GM23338 (cell line): ENCODE measurements at regions not wholly inside any gene's neighbourhood (a gene's known extent, or its start where the extent isn't known, plus 50 kb on each side); places are given as distances from the start of the nearest gene placed in this dataset.

Experiments
- ATAC-seq: fragments of 200-7000 bp; cut with Tn5 transposase; 3 replicates; pipeline ENCODE4 v1.9.1; 2020
- DNase-seq: peaks from one replicate; pipeline ENCODE4 v3.0.0-alpha.2; 2015; ENCODE audit warnings: low spot score
- H2AFZ ChIP-seq: fragments of 200-600 bp; sonication (generic); 2 replicates; pipeline ENCODE4 v1.8.0; 2016; ENCODE audit warnings: antibody characterized with exemption, mild to moderate bottlenecking, moderate library complexity
- H3F3A ChIP-seq: fragments of 200-600 bp; sonication (generic); replicated peaks from 2 replicates; pipeline ENCODE4 v1.8.0; 2017; ENCODE audit warnings: antibody characterized with exemption, mixed run types, low read depth
- H3K27ac ChIP-seq: fragments of 200-600 bp; sonication (generic); 2 replicates; pipeline ENCODE4 v1.6.1; 2016; ENCODE audit warnings: low read depth
- H3K27me3 ChIP-seq: fragments of 200-600 bp; sonication (generic); 2 replicates; pipeline ENCODE4 v1.8.0; 2016; ENCODE audit warnings: mild to moderate bottlenecking, mixed run types, moderate library complexity; ENCODE audit not compliant: insufficient read depth
- H3K36me3 ChIP-seq: fragments of 200-600 bp; sonication (generic); 2 replicates; pipeline ENCODE4 v1.8.0; 2016; ENCODE audit warnings: mild to moderate bottlenecking; ENCODE audit not compliant: insufficient read depth
- H3K4me1 ChIP-seq: fragments of 200-600 bp; sonication (generic); 2 replicates; pipeline ENCODE4 v1.8.0; 2016; ENCODE audit warnings: mild to moderate bottlenecking, moderate library complexity; ENCODE audit not compliant: insufficient read depth
- H3K4me2 ChIP-seq: fragments of 200-600 bp; sonication (generic); 2 replicates; pipeline ENCODE4 v1.7.1; 2017; ENCODE audit warnings: mixed run types
- H3K4me3 ChIP-seq: fragments of 200-600 bp; sonication (generic); 2 replicates; pipeline ENCODE4 v1.6.1; 2016; ENCODE audit warnings: mixed run types
- H3K79me2 ChIP-seq: fragments of 200-600 bp; sonication (generic); replicated peaks from 2 replicates; pipeline ENCODE4 v1.8.0; 2017; ENCODE audit warnings: mild to moderate bottlenecking; ENCODE audit not compliant: insufficient read depth
- H3K9me2 ChIP-seq: fragments of 200-600 bp; sonication (generic); 2 replicates; pipeline ENCODE4 v1.8.0; 2017; ENCODE audit not compliant: insufficient read depth
- H4K20me1 ChIP-seq: fragments of 200-600 bp; sonication (generic); replicated peaks from 2 replicates; pipeline ENCODE4 v1.8.0; 2017; ENCODE audit warnings: mild to moderate bottlenecking; ENCODE audit not compliant: insufficient read depth
- H3K27ac Mint-ChIP-seq: 2 replicates; pipeline ENCODE4 v1.8.0; 2020; ENCODE audit warnings: inconsistent platforms, mild to moderate bottlenecking, moderate library complexity, mixed read lengths
- H3K27me3 Mint-ChIP-seq: 3 replicates; pipeline ENCODE4 v1.8.0; 2022; ENCODE audit warnings: low read depth, mild to moderate bottlenecking, moderate library complexity, mixed read lengths, inconsistent platforms; ENCODE audit not compliant: insufficient read depth, poor library complexity
- H3K36me3 Mint-ChIP-seq: 3 replicates; pipeline ENCODE4 v1.8.0; 2021; ENCODE audit warnings: low read depth, mild to moderate bottlenecking, inconsistent platforms, moderate library complexity, mixed read lengths
- H3K4me1 Mint-ChIP-seq: 3 replicates; pipeline ENCODE4 v1.8.0; 2020; ENCODE audit warnings: mild to moderate bottlenecking, inconsistent platforms, mixed read lengths
- H3K4me3 Mint-ChIP-seq: 3 replicates; pipeline ENCODE4 v1.8.0; 2021; ENCODE audit warnings: moderate library complexity, mild to moderate bottlenecking, inconsistent platforms, mixed read lengths
- H3K9me3 Mint-ChIP-seq: 3 replicates; pipeline ENCODE4 v1.8.0; 2020; ENCODE audit warnings: moderate library complexity, mild to moderate bottlenecking, inconsistent platforms, mixed read lengths
- CREB1 ChIP-seq: fragments of 250-450 bp; sonication (Bioruptor Pico); IDR thresholded peaks from 2 replicates; pipeline ENCODE4 v1.5.0; 2020; ENCODE audit warnings: low read depth, mild to moderate bottlenecking, moderate library complexity
- EZH2 ChIP-seq: fragments of 200-600 bp; sonication (generic); IDR thresholded peaks from one replicate; pipeline ENCODE4 v1.8.0; 2017; ENCODE audit warnings: antibody characterized with exemption, mild to moderate bottlenecking, low read depth; ENCODE audit not compliant: unreplicated experiment
- JUNB ChIP-seq: IDR thresholded peaks from one replicate; pipeline ENCODE4 v1.6.1; 2016; ENCODE audit warnings: antibody characterized with exemption; ENCODE audit not compliant: unreplicated experiment
- NANOG ChIP-seq: IDR thresholded peaks from 2 replicates; pipeline ENCODE4 v1.6.1; 2016; ENCODE audit warnings: antibody characterized with exemption, borderline replicate concordance
- STAT1 ChIP-seq: IDR thresholded peaks from one replicate; pipeline ENCODE4 v1.6.1; 2016; ENCODE audit warnings: antibody characterized with exemption; ENCODE audit not compliant: unreplicated experiment
- ZNF114 ChIP-seq: fragments of 250-450 bp; sonication (Bioruptor Pico); IDR thresholded peaks from 2 replicates; pipeline ENCODE4 v1.5.0; 2020; ENCODE audit warnings: mild to moderate bottlenecking, moderate library complexity
- ZNF331 ChIP-seq: fragments of 250-450 bp; sonication (Bioruptor Pico); IDR thresholded peaks from 2 replicates; pipeline ENCODE4 v1.5.0; 2020; ENCODE audit warnings: low read depth, mild to moderate bottlenecking, moderate library complexity
- TF ChIP-seq, protein P1 (sequence below): IDR thresholded peaks from one replicate; pipeline ENCODE4 v1.6.1; 2018; ENCODE audit warnings: antibody characterized with exemption; ENCODE audit not compliant: unreplicated experiment
- TF ChIP-seq, protein P2 (sequence below), 2 experiments: fragments of 200-600 bp in 1 of 2; sonication (generic) in 1 of 2; conservative IDR thresholded peaks; 2 replicates each; pipeline versions ENCODE4 v1.5.1 to v1.6.1; 2016 to 2017; ENCODE audit warnings: antibody characterized with exemption in 2 of 2, low read depth in 2 of 2, mild to moderate bottlenecking in 2 of 2, moderate library complexity in 1 of 2

DNA sequence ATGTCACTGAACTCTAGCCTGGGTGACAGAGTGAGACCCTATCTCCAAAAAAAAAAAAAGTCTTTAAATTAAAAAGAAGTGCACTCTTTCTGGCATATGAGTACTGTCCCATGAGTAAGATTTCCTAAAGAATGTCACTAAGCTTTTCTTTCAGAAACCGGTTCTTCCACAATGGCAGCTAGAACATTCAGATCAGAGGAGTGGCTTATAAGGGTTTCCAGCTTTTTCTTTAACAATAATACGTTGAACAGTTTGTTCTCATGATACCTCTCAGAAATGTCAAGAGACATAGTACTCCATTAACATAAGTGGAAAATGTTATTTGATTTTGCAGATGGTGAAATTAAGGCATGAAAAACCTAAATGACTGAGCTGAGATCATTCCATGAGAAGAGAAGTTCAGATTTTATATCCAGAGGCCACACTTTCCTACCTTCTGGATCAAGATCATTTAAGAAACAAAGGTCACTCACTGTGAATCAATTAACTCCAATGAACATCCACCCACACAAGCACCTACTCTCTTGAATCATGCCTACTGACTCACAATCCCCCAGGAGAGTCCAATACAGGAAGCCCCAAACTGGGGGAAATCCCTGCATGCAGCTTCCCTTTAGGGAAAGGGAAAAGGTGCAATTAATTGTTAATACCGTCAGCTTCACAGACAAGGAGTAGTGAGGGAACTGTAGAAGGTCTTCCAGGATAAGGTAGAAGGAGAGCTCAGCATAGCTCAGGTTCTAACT lies 86.9 kb downstream of the SPTSSA start:
- no peak overlapping the region for H3K4me3 ChIP-seq
- no peak overlapping the region for H3K4me2 ChIP-seq
- no peak for DNase-seq
- H3K36me3 Mint-ChIP-seq, result no peaks in the 10 kb centered on the region
- H3K79me2 ChIP-seq, result no peaks in the 10 kb centered on the region
- no peaks in the 10 kb centered on the region for H3K27me3 ChIP-seq
- H3K36me3 ChIP-seq, result no peaks in the 10 kb centered on the region
- peaks cover 5% of the 10 kb centered on the region; the same call in 2 of the 3 replicates for H3K4me1 Mint-ChIP-seq
- TF ChIP-seq ZNF114 (CRISPR knock-in tag), result no peak
- no peak for TF ChIP-seq CREB1 (CRISPR knock-in tag)
- TF ChIP-seq, protein P1, sequence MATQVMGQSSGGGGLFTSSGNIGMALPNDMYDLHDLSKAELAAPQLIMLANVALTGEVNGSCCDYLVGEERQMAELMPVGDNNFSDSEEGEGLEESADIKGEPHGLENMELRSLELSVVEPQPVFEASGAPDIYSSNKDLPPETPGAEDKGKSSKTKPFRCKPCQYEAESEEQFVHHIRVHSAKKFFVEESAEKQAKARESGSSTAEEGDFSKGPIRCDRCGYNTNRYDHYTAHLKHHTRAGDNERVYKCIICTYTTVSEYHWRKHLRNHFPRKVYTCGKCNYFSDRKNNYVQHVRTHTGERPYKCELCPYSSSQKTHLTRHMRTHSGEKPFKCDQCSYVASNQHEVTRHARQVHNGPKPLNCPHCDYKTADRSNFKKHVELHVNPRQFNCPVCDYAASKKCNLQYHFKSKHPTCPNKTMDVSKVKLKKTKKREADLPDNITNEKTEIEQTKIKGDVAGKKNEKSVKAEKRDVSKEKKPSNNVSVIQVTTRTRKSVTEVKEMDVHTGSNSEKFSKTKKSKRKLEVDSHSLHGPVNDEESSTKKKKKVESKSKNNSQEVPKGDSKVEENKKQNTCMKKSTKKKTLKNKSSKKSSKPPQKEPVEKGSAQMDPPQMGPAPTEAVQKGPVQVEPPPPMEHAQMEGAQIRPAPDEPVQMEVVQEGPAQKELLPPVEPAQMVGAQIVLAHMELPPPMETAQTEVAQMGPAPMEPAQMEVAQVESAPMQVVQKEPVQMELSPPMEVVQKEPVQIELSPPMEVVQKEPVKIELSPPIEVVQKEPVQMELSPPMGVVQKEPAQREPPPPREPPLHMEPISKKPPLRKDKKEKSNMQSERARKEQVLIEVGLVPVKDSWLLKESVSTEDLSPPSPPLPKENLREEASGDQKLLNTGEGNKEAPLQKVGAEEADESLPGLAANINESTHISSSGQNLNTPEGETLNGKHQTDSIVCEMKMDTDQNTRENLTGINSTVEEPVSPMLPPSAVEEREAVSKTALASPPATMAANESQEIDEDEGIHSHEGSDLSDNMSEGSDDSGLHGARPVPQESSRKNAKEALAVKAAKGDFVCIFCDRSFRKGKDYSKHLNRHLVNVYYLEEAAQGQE, result no peak
- TF ChIP-seq NANOG, result no peak
- H3F3A ChIP-seq, result no peaks in the 10 kb centered on the region
- no peak overlapping the region for H3K27ac ChIP-seq
- H2AFZ ChIP-seq, result no peak overlapping the region
- ATAC-seq, result no peak
- H3K4me1 ChIP-seq, result no peaks in the 10 kb centered on the region
- no peaks in the 10 kb centered on the region for H3K9me3 Mint-ChIP-seq
- H3K27ac Mint-ChIP-seq, result no peak overlapping the region
- no peaks in the 10 kb centered on the region for H4K20me1 ChIP-seq
- H3K9me2 ChIP-seq, result no peaks in the 10 kb centered on the region
- H3K27me3 Mint-ChIP-seq, result peaks cover 1% of the 10 kb centered on the region
- H3K4me3 Mint-ChIP-seq, result no peak overlapping the region

DNA sequence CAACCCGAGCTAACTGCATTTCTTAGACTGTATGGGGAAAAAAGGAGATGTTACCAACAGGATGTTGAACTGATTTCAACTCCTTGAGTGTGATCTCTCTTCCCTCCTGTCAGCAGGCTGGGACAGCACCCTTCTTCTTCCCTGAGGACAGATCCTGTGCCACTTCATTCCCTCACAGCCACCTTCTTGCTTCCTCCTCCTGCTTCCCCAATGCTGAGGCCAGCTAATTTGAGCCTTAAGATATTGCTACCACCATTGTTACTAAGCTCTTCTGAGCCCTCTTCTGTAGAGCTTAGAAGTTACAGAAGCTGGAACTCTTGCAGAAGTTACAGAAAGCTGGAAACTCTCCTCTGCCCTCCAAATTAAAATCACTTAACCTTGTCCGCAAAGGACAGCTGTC lies 88.8 kb downstream of the SPTSSA start:
- no peaks in the 10 kb centered on the region for H3K36me3 ChIP-seq
- H3K27ac ChIP-seq, result no peak overlapping the region
- DNase-seq, result no peak
- no peak overlapping the region for H3K4me2 ChIP-seq
- no peak overlapping the region for H3K4me3 ChIP-seq
- H3K36me3 Mint-ChIP-seq, result no peaks in the 10 kb centered on the region
- no peaks in the 10 kb centered on the region for H3K9me2 ChIP-seq
- no peak overlapping the region for H2AFZ ChIP-seq
- no peaks in the 10 kb centered on the region for H3K27me3 ChIP-seq
- no peaks in the 10 kb centered on the region for H3F3A ChIP-seq
- no peaks in the 10 kb centered on the region for H3K4me1 ChIP-seq
- H3K27ac Mint-ChIP-seq, result no peak overlapping the region
- ATAC-seq, result no peak
- H4K20me1 ChIP-seq, result no peaks in the 10 kb centered on the region
- no peak overlapping the region for H3K4me3 Mint-ChIP-seq
- TF ChIP-seq STAT1, result no peak
- H3K9me3 Mint-ChIP-seq, result no peaks in the 10 kb centered on the region
- peaks cover 7% of the 10 kb centered on the region; the same call in 2 of the 3 replicates for H3K4me1 Mint-ChIP-seq
- no peaks in the 10 kb centered on the region for H3K79me2 ChIP-seq
- peaks cover 3% of the 10 kb centered on the region for H3K27me3 Mint-ChIP-seq

DNA sequence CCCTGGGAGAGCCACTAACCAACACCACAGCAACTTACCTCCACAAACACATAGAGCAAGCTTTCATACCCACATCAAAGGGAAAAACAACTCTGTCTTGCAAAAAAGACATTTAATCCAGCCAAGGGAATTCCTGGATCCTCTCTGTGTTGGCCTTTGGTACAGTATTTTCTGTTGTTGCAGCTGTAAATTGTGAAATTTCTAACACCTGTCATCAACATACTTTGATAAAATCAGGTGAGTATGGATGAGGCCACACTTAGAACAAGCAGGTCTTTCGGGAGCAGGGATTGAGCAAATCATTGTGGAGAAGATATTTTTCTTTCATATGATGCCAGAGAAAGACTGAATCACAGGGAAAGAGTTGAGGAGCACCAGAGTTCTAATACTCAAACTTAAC lies 89.3 kb downstream of the SPTSSA start:
- Histone ChIP-seq H3K27ac (no peak overlapping the region), H3K4me1 (no peaks in the 10 kb centered on the region), H3F3A (no peaks in the 10 kb centered on the region), H3K9me2 (no peaks in the 10 kb centered on the region), H2AFZ (no peak overlapping the region), H3K79me2 (no peaks in the 10 kb centered on the region), H3K27me3 (no peaks in the 10 kb centered on the region), H3K36me3 (no peaks in the 10 kb centered on the region), H4K20me1 (no peaks in the 10 kb centered on the region), H3K4me2 (no peak overlapping the region), H3K4me3 (no peak overlapping the region)
- ATAC-seq, result no peak
- no peak for DNase-seq
- Mint-ChIP-seq H3K4me1 (peaks cover 7% of the 10 kb centered on the region; the same call in 2 of the 3 replicates), H3K9me3 (no peaks in the 10 kb centered on the region), H3K27ac (no peak overlapping the region), H3K27me3 (peaks cover 3% of the 10 kb centered on the region), H3K4me3 (no peak overlapping the region), H3K36me3 (no peaks in the 10 kb centered on the region)
- TF ChIP-seq, protein P1, result no peak
- no peak for TF ChIP-seq EZH2
- TF ChIP-seq, protein P2, sequence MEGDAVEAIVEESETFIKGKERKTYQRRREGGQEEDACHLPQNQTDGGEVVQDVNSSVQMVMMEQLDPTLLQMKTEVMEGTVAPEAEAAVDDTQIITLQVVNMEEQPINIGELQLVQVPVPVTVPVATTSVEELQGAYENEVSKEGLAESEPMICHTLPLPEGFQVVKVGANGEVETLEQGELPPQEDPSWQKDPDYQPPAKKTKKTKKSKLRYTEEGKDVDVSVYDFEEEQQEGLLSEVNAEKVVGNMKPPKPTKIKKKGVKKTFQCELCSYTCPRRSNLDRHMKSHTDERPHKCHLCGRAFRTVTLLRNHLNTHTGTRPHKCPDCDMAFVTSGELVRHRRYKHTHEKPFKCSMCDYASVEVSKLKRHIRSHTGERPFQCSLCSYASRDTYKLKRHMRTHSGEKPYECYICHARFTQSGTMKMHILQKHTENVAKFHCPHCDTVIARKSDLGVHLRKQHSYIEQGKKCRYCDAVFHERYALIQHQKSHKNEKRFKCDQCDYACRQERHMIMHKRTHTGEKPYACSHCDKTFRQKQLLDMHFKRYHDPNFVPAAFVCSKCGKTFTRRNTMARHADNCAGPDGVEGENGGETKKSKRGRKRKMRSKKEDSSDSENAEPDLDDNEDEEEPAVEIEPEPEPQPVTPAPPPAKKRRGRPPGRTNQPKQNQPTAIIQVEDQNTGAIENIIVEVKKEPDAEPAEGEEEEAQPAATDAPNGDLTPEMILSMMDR (conservative IDR thresholded peaks at IDR 0.05; ENCODE audit: low read depth in 2 of 2), result no peak
- TF ChIP-seq CREB1 (CRISPR knock-in tag), result no peak
- TF ChIP-seq ZNF114 (CRISPR knock-in tag), result no peak
- no peak for TF ChIP-seq JUNB
- TF ChIP-seq ZNF331 (CRISPR knock-in tag), result no peak
- TF ChIP-seq NANOG, result no peak
